ENCODE measurements at regions not wholly inside any gene's neighbourhood (a gene's known extent, or its start where the extent isn't known, plus 50 kb on each side); places are given as distances from the start of the nearest gene placed in this dataset.

GRCh38 chr17:83189044-83190003 lies 109.9 kb downstream of the METRNL start:
- POLR2A ChIA-PET: no interaction called here
- peak; percentile 74 for DNase-seq (ENCODE audit: low read depth)
- H3K36me3 ChIP-seq (ENCODE audit: control insufficient read depth, insufficient read depth, low read length): no peaks in the 10 kb centered on the region
- CTCF ChIA-PET: interaction anchor here (0.6 to 1.3 kb wide), 3 partner anchors 8 to 226 kb away, joined by 3 to 4 read pairs (median 3); no protein-coding TSS in a partner anchor
- H3K27me3 ChIP-seq (ENCODE audit: control insufficient read depth, insufficient read depth, low read length): no peaks in the 10 kb centered on the region
- no peak for TF ChIP-seq CTCF (IDR thresholded peaks at IDR 0.05; ENCODE audit: insufficient read depth, low read depth, low read length)
- no peak overlapping the region for H3K4me3 ChIP-seq (ENCODE audit: low read depth, low read length)

- no peaks in the 10 kb centered on the region for H3K27me3 ChIP-seq (ENCODE audit: control insufficient read depth, insufficient read depth, low read length)
- H3K4me3 ChIP-seq (ENCODE audit: low read depth, low read length): no peak overlapping the region
- DNase-seq (ENCODE audit: low read depth): no peak
- H3K36me3 ChIP-seq (ENCODE audit: control insufficient read depth, insufficient read depth, low read length): no peaks in the 10 kb centered on the region
- no peak for TF ChIP-seq CTCF (IDR thresholded peaks at IDR 0.05; ENCODE audit: insufficient read depth, low read depth, low read length)
- CTCF ChIA-PET: interaction anchor here (0.6 to 1.3 kb wide), 3 partner anchors 9 to 637 kb away, joined by 3 to 4 read pairs (median 3); no protein-coding TSS in a partner anchor
- POLR2A ChIA-PET: no interaction called here
Measured at GRCh38 chr17:83190004-83190385, 110.6 kb downstream of the METRNL start.

DNA sequence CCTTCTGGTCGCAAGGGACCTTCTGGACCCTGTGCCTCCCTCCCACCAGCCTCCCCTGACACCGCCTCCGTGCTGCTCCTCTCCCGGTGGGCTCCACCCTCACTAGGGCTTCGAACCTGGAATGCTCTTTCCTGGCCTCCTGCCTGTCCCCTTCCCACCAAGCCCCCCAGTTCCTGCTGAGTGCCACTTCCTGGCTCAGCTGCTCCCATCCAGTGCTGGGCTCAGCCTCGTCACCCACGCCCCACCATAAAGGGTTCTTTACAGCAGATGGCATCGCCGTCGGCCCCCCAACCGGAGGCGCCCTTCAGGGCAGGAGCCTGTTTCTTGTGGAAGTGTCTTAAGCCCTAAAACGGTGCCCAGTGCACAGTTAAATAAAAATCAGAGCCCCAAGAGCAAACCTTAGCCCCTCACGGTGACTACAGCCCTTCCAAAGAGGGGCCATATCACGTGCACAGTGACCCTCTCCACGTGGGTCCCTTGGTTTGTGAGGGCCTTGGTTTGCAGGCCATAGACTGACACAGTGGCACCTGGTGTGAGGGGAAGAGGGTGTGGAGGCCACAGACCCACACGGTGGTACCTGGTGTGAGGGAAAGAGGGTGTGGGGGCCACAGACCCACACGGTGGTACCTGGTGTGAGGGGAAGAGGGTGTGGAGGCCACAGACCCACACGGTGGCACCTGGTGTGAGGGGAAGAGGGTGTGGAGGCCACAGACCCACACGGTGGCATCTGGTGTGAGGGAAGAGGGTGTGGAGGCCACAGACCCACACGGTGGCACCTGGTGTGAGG lies 111.4 kb downstream of the METRNL start:
- Histone ChIP-seq H3K36me3 (ENCODE audit: control insufficient read depth, insufficient read depth, low read length) (no peaks in the 10 kb centered on the region), H3K4me3 (ENCODE audit: low read depth, low read length) (no peak overlapping the region), H3K27me3 (ENCODE audit: control insufficient read depth, insufficient read depth, low read length) (no peaks in the 10 kb centered on the region)
- CTCF ChIA-PET: interaction anchor here (0.6 to 1.3 kb wide), 3 partner anchors 10 to 637 kb away, joined by 3 to 4 read pairs (median 3); no protein-coding TSS in a partner anchor
- TF ChIP-seq CTCF (IDR thresholded peaks at IDR 0.05; ENCODE audit: insufficient read depth, low read depth, low read length): no peak
- no peak for DNase-seq (ENCODE audit: low read depth)
- POLR2A ChIA-PET: no interaction called here

- DNase-seq (ENCODE audit: low read depth): no peak
- Histone ChIP-seq H3K36me3 (ENCODE audit: control insufficient read depth, insufficient read depth, low read length) (no peaks in the 10 kb centered on the region), H3K4me3 (ENCODE audit: low read depth, low read length) (no peak overlapping the region), H3K27me3 (ENCODE audit: control insufficient read depth, insufficient read depth, low read length) (no peaks in the 10 kb centered on the region)
- ChIA-PET CTCF (interaction anchor here (0.8 kb wide), 1 partner anchor 398 kb away, joined by 3 read pairs; no protein-coding TSS in a partner anchor), POLR2A (no interaction called here)
- no peak for TF ChIP-seq CTCF (IDR thresholded peaks at IDR 0.05; ENCODE audit: insufficient read depth, low read depth, low read length)
Measured at GRCh38 chr17:83191388-83192160, 112.2 kb downstream of the METRNL start.
